RWPE2 (cell line): ENCODE measurements at regions not wholly inside any gene's neighbourhood (a gene's known extent, or its start where the extent isn't known, plus 50 kb on each side); places are given as distances from the start of the nearest gene placed in this dataset.

Source experiments
- ATAC-seq: fragments of 200-7000 bp; cut with Tn5 transposase; 3 replicates; pipeline ENCODE4 v1.9.1; 2021; ENCODE audit warnings: low read depth
- DNase-seq: peaks from one replicate; pipeline ENCODE4 v3.0.0-alpha.2; 2020; ENCODE audit warnings: low spot score
- H3K27ac ChIP-seq: fragments of 450-650 bp; 2 replicates; pipeline ENCODE4 v1.5.1; 2017; ENCODE audit warnings: mild to moderate bottlenecking; ENCODE audit not compliant: poor library complexity, severe bottlenecking
- H3K27me3 ChIP-seq: fragments of 250-450 bp; sonication (Bioruptor Pico); 2 replicates; pipeline ENCODE4 v1.5.1; 2021; ENCODE audit warnings: mild to moderate bottlenecking, moderate library complexity; ENCODE audit not compliant: insufficient read depth, poor library complexity, severe bottlenecking
- H3K36me3 ChIP-seq: fragments of 250-450 bp; sonication (Bioruptor Pico); 2 replicates; pipeline ENCODE4 v1.5.1; 2020; ENCODE audit warnings: low read depth, mild to moderate bottlenecking, moderate library complexity
- H3K4me1 ChIP-seq: fragments of 250-450 bp; sonication (Bioruptor Pico); 2 replicates; pipeline ENCODE4 v1.5.1; 2021; ENCODE audit warnings: mild to moderate bottlenecking, moderate library complexity; ENCODE audit not compliant: insufficient read depth, poor library complexity, severe bottlenecking
- H3K4me3 ChIP-seq: fragments of 250-450 bp; sonication (Bioruptor Pico); 2 replicates; pipeline ENCODE4 v1.5.1; 2021; ENCODE audit warnings: mild to moderate bottlenecking, moderate library complexity; ENCODE audit not compliant: severe bottlenecking
- H3K9me3 ChIP-seq: fragments of 250-450 bp; sonication (Bioruptor Pico); 2 replicates; pipeline ENCODE4 v1.5.1; 2021; ENCODE audit warnings: mild to moderate bottlenecking, moderate library complexity; ENCODE audit not compliant: severe bottlenecking
- TF ChIP-seq, protein P1 (sequence below): fragments of 450-650 bp; IDR thresholded peaks from one replicate; pipeline ENCODE4 v1.5.1; 2017; ENCODE audit warnings: mild to moderate bottlenecking, moderate library complexity; ENCODE audit not compliant: poor library complexity, severe bottlenecking

- ATAC-seq = no peak
- DNase-seq = no peak
- no peak overlapping the region for H3K27ac ChIP-seq
- H3K9me3 ChIP-seq = no peaks in the 10 kb centered on the region
- TF ChIP-seq, protein P1, sequence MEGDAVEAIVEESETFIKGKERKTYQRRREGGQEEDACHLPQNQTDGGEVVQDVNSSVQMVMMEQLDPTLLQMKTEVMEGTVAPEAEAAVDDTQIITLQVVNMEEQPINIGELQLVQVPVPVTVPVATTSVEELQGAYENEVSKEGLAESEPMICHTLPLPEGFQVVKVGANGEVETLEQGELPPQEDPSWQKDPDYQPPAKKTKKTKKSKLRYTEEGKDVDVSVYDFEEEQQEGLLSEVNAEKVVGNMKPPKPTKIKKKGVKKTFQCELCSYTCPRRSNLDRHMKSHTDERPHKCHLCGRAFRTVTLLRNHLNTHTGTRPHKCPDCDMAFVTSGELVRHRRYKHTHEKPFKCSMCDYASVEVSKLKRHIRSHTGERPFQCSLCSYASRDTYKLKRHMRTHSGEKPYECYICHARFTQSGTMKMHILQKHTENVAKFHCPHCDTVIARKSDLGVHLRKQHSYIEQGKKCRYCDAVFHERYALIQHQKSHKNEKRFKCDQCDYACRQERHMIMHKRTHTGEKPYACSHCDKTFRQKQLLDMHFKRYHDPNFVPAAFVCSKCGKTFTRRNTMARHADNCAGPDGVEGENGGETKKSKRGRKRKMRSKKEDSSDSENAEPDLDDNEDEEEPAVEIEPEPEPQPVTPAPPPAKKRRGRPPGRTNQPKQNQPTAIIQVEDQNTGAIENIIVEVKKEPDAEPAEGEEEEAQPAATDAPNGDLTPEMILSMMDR = no peak
- H3K4me3 ChIP-seq = no peak overlapping the region
- H3K4me1 ChIP-seq = peaks cover 15% of the 10 kb centered on the region
- H3K36me3 ChIP-seq = no peaks in the 10 kb centered on the region
- no peaks in the 10 kb centered on the region for H3K27me3 ChIP-seq
Measured at GRCh38 chr14:101471723-101472517, 89.4 kb upstream of the DIO3 start.

GRCh38 chr14:101472518-101472849, 88.8 kb upstream of the DIO3 start:
- no peak overlapping the region for H3K27ac ChIP-seq
- no peak for ATAC-seq

GRCh38 chr14:101473045-101473729, 88.1 kb upstream of the DIO3 start:
- DNase-seq = peak; percentile 50
- Histone ChIP-seq H3K27me3 (no peaks in the 10 kb centered on the region), H3K27ac (no peak overlapping the region), H3K4me3 (no peak overlapping the region), H3K9me3 (no peaks in the 10 kb centered on the region), H3K36me3 (no peaks in the 10 kb centered on the region), H3K4me1 (peaks cover 28% of the 10 kb centered on the region)
- no peak for ATAC-seq
- TF ChIP-seq, protein P1 = no peak

More at GRCh38 chr14:101472518-101472849, 88.8 kb upstream of the DIO3 start:
- no peaks in the 10 kb centered on the region for H3K36me3 ChIP-seq
- TF ChIP-seq, protein P1 = no peak
- peaks cover 21% of the 10 kb centered on the region for H3K4me1 ChIP-seq
- H3K27me3 ChIP-seq = no peaks in the 10 kb centered on the region
- H3K9me3 ChIP-seq = no peaks in the 10 kb centered on the region
- DNase-seq = no peak
- no peak overlapping the region for H3K4me3 ChIP-seq

DNA sequence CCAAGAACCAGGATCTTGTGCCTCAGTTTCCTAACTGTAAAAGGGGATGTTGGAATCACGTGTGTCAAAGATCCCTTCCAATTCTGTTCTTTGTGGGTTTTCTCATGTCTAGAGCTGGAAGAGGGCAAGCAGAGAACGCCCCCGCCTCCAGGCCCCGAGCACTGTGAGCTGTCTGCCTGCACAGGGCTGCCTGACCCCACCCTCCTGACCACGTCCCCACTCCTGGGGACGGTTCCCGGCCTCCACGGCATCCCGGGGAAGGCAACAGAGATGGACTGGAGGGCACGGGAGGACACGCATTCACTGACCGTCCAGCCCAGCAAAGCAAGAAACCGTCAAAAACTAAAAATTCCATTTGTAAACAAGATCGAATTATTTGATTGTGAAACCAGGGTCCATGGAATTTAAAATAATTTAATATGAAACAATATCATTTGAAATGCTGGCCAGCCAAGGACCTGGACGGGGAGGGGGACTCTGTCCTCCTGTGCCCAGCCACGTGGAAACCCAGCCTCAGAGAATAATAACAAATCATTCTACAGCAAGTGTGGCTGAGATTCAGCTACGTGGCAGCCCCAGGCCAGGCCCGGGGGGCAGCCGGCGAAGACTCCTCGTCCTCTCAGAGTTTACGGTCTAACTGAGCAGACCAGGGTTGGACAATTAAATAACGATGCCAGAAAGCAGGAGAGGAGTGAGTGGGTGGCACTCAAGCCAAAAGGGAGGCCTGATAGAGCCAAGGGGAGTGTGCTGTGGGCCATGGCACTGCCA, 87.3 kb upstream of the DIO3 start:
- Histone ChIP-seq H3K27ac (no peak overlapping the region), H3K27me3 (no peaks in the 10 kb centered on the region), H3K4me3 (no peak overlapping the region), H3K9me3 (no peaks in the 10 kb centered on the region), H3K4me1 (peaks cover 29% of the 10 kb centered on the region), H3K36me3 (no peaks in the 10 kb centered on the region)
- TF ChIP-seq, protein P1 = no peak
- DNase-seq (peak; percentile 48), ATAC-seq (no peak)
